HEK293T (cell line): ENCODE measurements at regions not wholly inside any gene's neighbourhood (a gene's known extent, or its start where the extent isn't known, plus 50 kb on each side); places are given as distances from the start of the nearest gene placed in this dataset.

Experiments
- ARNT ChIP-seq: fragments of 450-650 bp; IDR thresholded peaks from 2 replicates; pipeline ENCODE4 v1.6.1; 2017; ENCODE audit warnings: mild to moderate bottlenecking
- BHLHE40 ChIP-seq: fragments of 450-650 bp; IDR thresholded peaks from 2 replicates; pipeline ENCODE4 v1.6.1; 2016; ENCODE audit warnings: mild to moderate bottlenecking, moderate library complexity, borderline replicate concordance
- ELF4 ChIP-seq: fragments of 450-650 bp; IDR thresholded peaks from 2 replicates; pipeline ENCODE4 v1.6.1; 2017; ENCODE audit warnings: antibody characterized with exemption
- FOXA1 ChIP-seq: fragments of 450-650 bp; IDR thresholded peaks from 2 replicates; pipeline ENCODE4 v1.6.1; 2016; ENCODE audit warnings: mild to moderate bottlenecking
- FOXK2 ChIP-seq: fragments of 450-650 bp; IDR thresholded peaks from 2 replicates; pipeline ENCODE4 v1.6.1; 2016; ENCODE audit warnings: mild to moderate bottlenecking
- FOXM1 ChIP-seq: fragments of 450-650 bp; IDR thresholded peaks from 2 replicates; pipeline ENCODE4 v1.6.1; 2017; ENCODE audit warnings: mild to moderate bottlenecking, borderline replicate concordance
- L3MBTL2 ChIP-seq: fragments of 450-650 bp; conservative IDR thresholded peaks from 2 replicates; pipeline ENCODE4 v1.6.1; 2016; ENCODE audit warnings: mild to moderate bottlenecking
- NFRKB ChIP-seq: fragments of 450-650 bp; IDR thresholded peaks from 2 replicates; pipeline ENCODE4 v1.6.1; 2016; ENCODE audit warnings: mild to moderate bottlenecking, moderate library complexity
- PKNOX1 ChIP-seq: fragments of 450-650 bp; IDR thresholded peaks from 2 replicates; pipeline ENCODE4 v1.6.1; 2016
- SP1 ChIP-seq: fragments of 450-650 bp; IDR thresholded peaks from 2 replicates; pipeline ENCODE4 v1.6.1; 2017
- SUZ12 ChIP-seq: fragments of 450-650 bp; IDR thresholded peaks from 2 replicates; pipeline ENCODE4 v1.6.1; 2016; ENCODE audit warnings: mild to moderate bottlenecking

GRCh38 chr12:59453475-59453874 is 142.4 kb upstream of the SLC16A7 start:
- no peak for TF ChIP-seq ELF4
- TF ChIP-seq FOXK2: no peak
- no peak for TF ChIP-seq FOXM1
- TF ChIP-seq BHLHE40: no peak
- TF ChIP-seq ARNT: no peak
- TF ChIP-seq SUZ12: no peak
- no peak for TF ChIP-seq PKNOX1
- no peak for TF ChIP-seq NFRKB
- no peak for TF ChIP-seq L3MBTL2
- TF ChIP-seq FOXA1: no peak
- TF ChIP-seq SP1: no peak
